ENCODE measurements at regions not wholly inside any gene's neighbourhood (a gene's known extent, or its start where the extent isn't known, plus 50 kb on each side); places are given as distances from the start of the nearest gene placed in this dataset.

- no peak for TF ChIP-seq POLR2A (IDR thresholded peaks at IDR 0.05)
- no peak for TF ChIP-seq CTCF (IDR thresholded peaks at IDR 0.05)
Measured at GRCh38 chr12:105773471-105773870, 365.3 kb downstream of the NUAK1 start.
